Osteoblast (primary cell): ENCODE measurements at regions not wholly inside any gene's neighbourhood (a gene's known extent, or its start where the extent isn't known, plus 50 kb on each side); places are given as distances from the start of the nearest gene placed in this dataset.
"Not testable (repeated sequence)": the region's sequence is repeated elsewhere in the genome, so short reads cannot be mapped to it uniquely, and the experiment has no call there.

ENCODE experiments used
- DNase-seq: peaks from one replicate; pipeline ENCODE4 v3.0.0; 2011; ENCODE audit warnings: low spot score, mixed read lengths; ENCODE audit not compliant: insufficient read length; ENCODE audit errors: missing footprints
- H2AFZ ChIP-seq: 2 replicates; pipeline ENCODE4 v1.6.0; 2011; ENCODE audit warnings: mild to moderate bottlenecking, low read length
- H3K27ac ChIP-seq: 2 replicates; pipeline ENCODE4 v1.5.1; 2011; ENCODE audit warnings: mild to moderate bottlenecking, low read depth, low read length, moderate library complexity
- H3K27me3 ChIP-seq: 2 replicates; pipeline ENCODE4 v1.6.0; 2012; ENCODE audit warnings: mild to moderate bottlenecking, control low read depth, inconsistent platforms, low read length, moderate library complexity; ENCODE audit not compliant: insufficient read depth
- H3K36me3 ChIP-seq: 2 replicates; pipeline ENCODE4 v1.5.1; 2011; ENCODE audit warnings: mild to moderate bottlenecking, low read length, control low read depth, moderate library complexity; ENCODE audit not compliant: insufficient read depth
- H3K4me1 ChIP-seq: 2 replicates; pipeline ENCODE4 v1.5.1; 2011; ENCODE audit warnings: mild to moderate bottlenecking, low read length, control low read depth, moderate library complexity; ENCODE audit not compliant: insufficient read depth
- H3K4me2 ChIP-seq: 2 replicates; pipeline ENCODE4 v1.6.0; 2011; ENCODE audit warnings: mild to moderate bottlenecking, low read length; ENCODE audit not compliant: insufficient read depth
- H3K4me3 ChIP-seq: fragments of 200-600 bp; sonication (generic); 3 replicates; pipeline ENCODE4 v1.5.1; 2012; ENCODE audit warnings: mild to moderate bottlenecking, low read length, inconsistent platforms; ENCODE audit not compliant: insufficient read depth
- H3K79me2 ChIP-seq: 2 replicates; pipeline ENCODE4 v1.6.0; 2012; ENCODE audit warnings: mild to moderate bottlenecking, low read length, control low read depth, inconsistent platforms; ENCODE audit not compliant: insufficient read depth
- H3K9me3 ChIP-seq: 2 replicates; pipeline ENCODE4 v1.5.1; 2011; ENCODE audit warnings: low read depth, low read length, control low read depth
- H4K20me1 ChIP-seq: 2 replicates; pipeline ENCODE4 v1.6.0; 2012; ENCODE audit warnings: mild to moderate bottlenecking, low read length, control low read depth; ENCODE audit not compliant: insufficient read depth
- TF ChIP-seq, protein P1 (sequence below): IDR thresholded peaks from 2 replicates; pipeline ENCODE4 v1.5.1; 2011; ENCODE audit warnings: mild to moderate bottlenecking, low read depth, low read length, moderate library complexity; ENCODE audit errors: extremely low read depth

DNA sequence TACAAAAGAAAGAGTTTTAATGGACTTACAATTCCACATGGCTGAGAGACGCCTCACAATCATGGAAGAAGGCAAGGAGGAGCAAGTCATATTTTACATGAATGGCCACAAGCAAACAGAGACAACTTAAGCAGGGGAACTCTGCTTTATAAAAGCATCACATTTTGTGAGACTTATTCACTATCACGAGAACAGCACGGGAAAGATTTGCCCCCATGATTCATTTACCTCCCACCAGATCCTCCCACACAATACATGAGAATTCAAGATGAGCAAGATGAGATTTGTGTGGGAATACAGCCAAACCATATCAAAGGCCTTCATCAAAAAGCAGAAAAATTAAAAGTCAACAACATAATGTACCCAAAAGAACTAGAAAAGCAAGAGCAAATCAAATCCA lies 111.0 kb upstream of the RPRM start:
- no peak overlapping the region for H3K4me3 ChIP-seq
- H3K27ac ChIP-seq = no peak overlapping the region
- H2AFZ ChIP-seq = no peak overlapping the region
- H3K36me3 ChIP-seq = no peaks in the 10 kb centered on the region
- no peak overlapping the region for H3K4me2 ChIP-seq
- no peaks in the 10 kb centered on the region for H3K27me3 ChIP-seq
- H3K79me2 ChIP-seq = no peaks in the 10 kb centered on the region
- TF ChIP-seq, protein P1, sequence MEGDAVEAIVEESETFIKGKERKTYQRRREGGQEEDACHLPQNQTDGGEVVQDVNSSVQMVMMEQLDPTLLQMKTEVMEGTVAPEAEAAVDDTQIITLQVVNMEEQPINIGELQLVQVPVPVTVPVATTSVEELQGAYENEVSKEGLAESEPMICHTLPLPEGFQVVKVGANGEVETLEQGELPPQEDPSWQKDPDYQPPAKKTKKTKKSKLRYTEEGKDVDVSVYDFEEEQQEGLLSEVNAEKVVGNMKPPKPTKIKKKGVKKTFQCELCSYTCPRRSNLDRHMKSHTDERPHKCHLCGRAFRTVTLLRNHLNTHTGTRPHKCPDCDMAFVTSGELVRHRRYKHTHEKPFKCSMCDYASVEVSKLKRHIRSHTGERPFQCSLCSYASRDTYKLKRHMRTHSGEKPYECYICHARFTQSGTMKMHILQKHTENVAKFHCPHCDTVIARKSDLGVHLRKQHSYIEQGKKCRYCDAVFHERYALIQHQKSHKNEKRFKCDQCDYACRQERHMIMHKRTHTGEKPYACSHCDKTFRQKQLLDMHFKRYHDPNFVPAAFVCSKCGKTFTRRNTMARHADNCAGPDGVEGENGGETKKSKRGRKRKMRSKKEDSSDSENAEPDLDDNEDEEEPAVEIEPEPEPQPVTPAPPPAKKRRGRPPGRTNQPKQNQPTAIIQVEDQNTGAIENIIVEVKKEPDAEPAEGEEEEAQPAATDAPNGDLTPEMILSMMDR = no peak
- H3K9me3 ChIP-seq = no peaks in the 10 kb centered on the region
- H3K4me1 ChIP-seq = no peaks in the 10 kb centered on the region
- DNase-seq = no peak
- no peaks in the 10 kb centered on the region for H4K20me1 ChIP-seq

DNA sequence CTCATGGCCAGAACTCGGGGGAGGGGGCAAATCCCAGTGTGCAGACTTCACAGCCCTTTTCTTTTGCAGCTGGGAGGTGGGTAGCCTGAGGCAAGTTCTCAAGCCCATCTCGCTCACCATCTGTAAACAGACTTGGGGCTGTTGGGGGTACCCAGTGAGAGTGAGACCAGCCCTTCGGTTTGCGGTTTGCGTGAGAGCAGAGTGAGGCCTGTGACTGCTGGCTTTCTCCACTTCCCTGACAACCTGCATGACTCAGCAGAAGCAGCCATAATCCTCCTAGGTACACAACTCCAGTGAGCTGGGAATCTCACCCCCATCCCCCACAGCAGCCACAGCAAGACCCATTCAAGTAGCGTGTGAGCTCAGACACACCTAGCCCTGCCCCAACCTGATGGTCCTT lies 114.5 kb upstream of the RPRM start:
- H4K20me1 ChIP-seq, H3K4me3 ChIP-seq, H3K9me3 ChIP-seq, H3K4me2 ChIP-seq, H3K27me3 ChIP-seq, H3K36me3 ChIP-seq, H3K4me1 ChIP-seq, DNase-seq, H2AFZ ChIP-seq, H3K79me2 ChIP-seq, H3K27ac ChIP-seq: not testable (repeated sequence)

DNA sequence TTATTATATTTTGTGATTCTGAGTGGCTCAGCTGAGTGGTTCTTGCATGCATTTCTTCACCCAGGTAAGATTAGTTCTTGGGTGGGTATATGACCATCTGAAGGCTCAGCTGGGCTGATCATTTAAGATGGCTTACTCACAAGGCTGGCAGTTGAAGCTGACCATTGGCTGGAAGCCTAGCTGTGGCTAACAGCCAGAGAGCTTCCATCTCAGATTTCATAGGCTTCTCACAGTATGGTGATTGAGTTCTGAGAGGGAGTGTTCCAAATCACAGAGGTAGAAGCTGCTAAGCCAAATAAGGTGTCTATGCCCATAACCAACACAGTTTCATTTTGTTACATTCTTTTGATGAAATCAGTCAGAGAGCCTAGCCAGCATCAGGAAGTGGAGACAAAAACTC lies 117.4 kb upstream of the RPRM start:
- DNase-seq = no peak
- Histone ChIP-seq H3K27ac (no peak overlapping the region), H3K36me3 (no peaks in the 10 kb centered on the region), H3K4me1 (no peaks in the 10 kb centered on the region), H3K79me2 (no peaks in the 10 kb centered on the region), H3K4me2 (no peak overlapping the region), H3K4me3 (no peak overlapping the region), H2AFZ (no peak overlapping the region), H3K9me3 (no peaks in the 10 kb centered on the region), H3K27me3 (no peaks in the 10 kb centered on the region), H4K20me1 (no peaks in the 10 kb centered on the region)
- TF ChIP-seq, protein P1 = no peak

DNA sequence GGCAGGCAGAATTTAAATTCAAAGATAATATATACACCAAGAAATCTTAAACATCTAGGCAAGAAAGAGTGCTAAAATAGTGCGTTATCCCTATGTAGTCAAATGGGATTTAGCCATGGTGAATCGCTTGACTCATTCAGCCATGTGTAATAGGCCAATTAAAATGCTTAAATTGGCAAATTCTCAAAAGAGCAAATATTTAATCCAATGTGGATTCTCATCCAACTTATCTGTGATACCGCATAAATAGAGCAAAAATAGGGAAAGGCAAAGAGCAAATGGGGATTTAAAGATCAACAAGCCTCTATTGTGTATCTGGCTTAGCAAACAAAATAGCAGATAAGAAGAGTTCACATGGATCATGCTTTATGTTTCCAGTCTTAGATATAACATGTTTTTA lies 123.2 kb upstream of the RPRM start:
- no peaks in the 10 kb centered on the region for H3K9me3 ChIP-seq
- no peaks in the 10 kb centered on the region for H3K4me1 ChIP-seq
- no peaks in the 10 kb centered on the region for H4K20me1 ChIP-seq
- H3K27me3 ChIP-seq = no peaks in the 10 kb centered on the region
- no peak overlapping the region for H2AFZ ChIP-seq
- TF ChIP-seq, protein P1 = no peak
- no peaks in the 10 kb centered on the region for H3K79me2 ChIP-seq
- H3K4me3 ChIP-seq = no peak overlapping the region
- H3K27ac ChIP-seq = no peak overlapping the region
- no peaks in the 10 kb centered on the region for H3K36me3 ChIP-seq
- H3K4me2 ChIP-seq = no peak overlapping the region
- DNase-seq = no peak

DNA sequence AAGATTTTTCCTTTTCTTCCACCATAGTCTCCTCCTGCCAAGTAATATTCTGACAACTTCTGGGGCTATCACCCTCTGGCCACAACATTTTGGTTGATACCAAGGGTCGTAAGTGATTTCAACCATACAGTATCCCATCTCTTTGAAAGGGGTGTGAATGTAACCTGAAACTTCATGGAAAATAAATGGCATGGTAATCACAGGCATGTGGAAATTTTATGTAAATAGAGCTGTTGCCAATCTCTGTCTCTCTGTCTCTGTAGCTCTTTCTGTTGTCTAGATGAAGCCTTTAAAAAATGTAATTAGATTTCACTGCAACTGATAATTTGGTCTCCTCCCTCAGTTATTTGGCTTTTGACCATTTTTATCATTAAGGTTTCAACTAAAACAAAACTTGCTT lies 125.6 kb upstream of the RPRM start:
- no peaks in the 10 kb centered on the region for H3K9me3 ChIP-seq
- no peak for DNase-seq
- TF ChIP-seq, protein P1 = no peak
- H3K4me2 ChIP-seq = no peak overlapping the region
- no peak overlapping the region for H2AFZ ChIP-seq
- H3K4me1 ChIP-seq = no peaks in the 10 kb centered on the region
- no peaks in the 10 kb centered on the region for H3K36me3 ChIP-seq
- no peaks in the 10 kb centered on the region for H4K20me1 ChIP-seq
- H3K27ac ChIP-seq = no peak overlapping the region
- no peaks in the 10 kb centered on the region for H3K79me2 ChIP-seq
- no peaks in the 10 kb centered on the region for H3K27me3 ChIP-seq
- no peak overlapping the region for H3K4me3 ChIP-seq
